ENCODE measurements at regions not wholly inside any gene's neighbourhood (a gene's known extent, or its start where the extent isn't known, plus 50 kb on each side); places are given as distances from the start of the nearest gene placed in this dataset.

DNA sequence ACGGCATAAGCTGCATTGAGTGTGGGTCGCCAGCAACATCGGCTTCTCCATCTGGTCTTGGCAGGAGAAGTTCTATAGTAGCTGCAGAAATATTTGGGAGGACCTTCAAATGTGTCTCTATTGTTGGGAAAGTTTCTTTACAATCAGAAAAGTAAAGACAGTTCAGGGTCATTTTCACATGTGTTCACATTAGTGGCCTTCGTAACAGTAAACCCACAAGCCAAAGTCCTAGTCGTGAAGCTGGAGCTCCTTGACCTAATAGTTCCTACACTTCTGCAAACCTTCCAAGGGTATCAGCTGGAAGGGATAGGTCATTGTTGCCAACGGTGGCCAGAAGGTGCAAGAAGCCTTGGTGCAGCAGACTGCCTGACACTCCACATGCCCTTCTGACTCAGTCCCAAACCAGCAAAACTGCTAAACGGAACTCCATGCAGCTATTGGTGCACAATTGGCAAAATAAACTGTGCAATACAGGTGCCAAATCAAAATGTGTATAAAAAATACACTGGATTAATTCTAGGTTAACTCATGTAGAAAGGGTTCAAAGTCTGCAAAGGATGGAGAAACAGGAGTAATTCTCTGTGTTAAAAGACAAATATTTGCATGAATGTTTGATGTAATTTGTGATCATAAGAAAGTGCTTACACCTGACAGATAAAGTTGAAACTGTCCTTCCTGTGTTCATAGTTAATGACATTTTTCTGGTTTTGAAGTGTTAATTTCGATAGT is 102.8 kb upstream of the EGFR start:
- TF ChIP-seq YY1 (IDR thresholded peaks at IDR 0.05; ENCODE audit: extremely low read depth, insufficient replicate concordance, low read depth, low read length) (no peak), EZH2phosphoT487 (IDR thresholded peaks at IDR 0.05; ENCODE audit: borderline replicate concordance) (no peak), POLR2A (IDR thresholded peaks at IDR 0.05; ENCODE audit: borderline replicate concordance, extremely low read depth, insufficient read depth, insufficient read length) (no peak), POLR2AphosphoS5 (IDR thresholded peaks at IDR 0.05; ENCODE audit: low read depth, low read length) (no peak)
- TF ChIP-seq, protein P1, sequence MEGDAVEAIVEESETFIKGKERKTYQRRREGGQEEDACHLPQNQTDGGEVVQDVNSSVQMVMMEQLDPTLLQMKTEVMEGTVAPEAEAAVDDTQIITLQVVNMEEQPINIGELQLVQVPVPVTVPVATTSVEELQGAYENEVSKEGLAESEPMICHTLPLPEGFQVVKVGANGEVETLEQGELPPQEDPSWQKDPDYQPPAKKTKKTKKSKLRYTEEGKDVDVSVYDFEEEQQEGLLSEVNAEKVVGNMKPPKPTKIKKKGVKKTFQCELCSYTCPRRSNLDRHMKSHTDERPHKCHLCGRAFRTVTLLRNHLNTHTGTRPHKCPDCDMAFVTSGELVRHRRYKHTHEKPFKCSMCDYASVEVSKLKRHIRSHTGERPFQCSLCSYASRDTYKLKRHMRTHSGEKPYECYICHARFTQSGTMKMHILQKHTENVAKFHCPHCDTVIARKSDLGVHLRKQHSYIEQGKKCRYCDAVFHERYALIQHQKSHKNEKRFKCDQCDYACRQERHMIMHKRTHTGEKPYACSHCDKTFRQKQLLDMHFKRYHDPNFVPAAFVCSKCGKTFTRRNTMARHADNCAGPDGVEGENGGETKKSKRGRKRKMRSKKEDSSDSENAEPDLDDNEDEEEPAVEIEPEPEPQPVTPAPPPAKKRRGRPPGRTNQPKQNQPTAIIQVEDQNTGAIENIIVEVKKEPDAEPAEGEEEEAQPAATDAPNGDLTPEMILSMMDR (IDR thresholded peaks at IDR 0.05 in 2 of 3, conservative IDR thresholded peaks at IDR 0.05 in 1 of 3; ENCODE audit: borderline replicate concordance in 1 of 3, insufficient read depth in 1 of 3, low read depth in 2 of 3, low read length in 2 of 3), result no peak
